ENCODE measurements at regions not wholly inside any gene's neighbourhood (a gene's known extent, or its start where the extent isn't known, plus 50 kb on each side); places are given as distances from the start of the nearest gene placed in this dataset.

GRCh38 chr6:22848121-22848520 is 278.8 kb downstream of the HDGFL1 start:
- H3K36me3 ChIP-seq: no peaks in the 10 kb centered on the region
- no peaks in the 10 kb centered on the region for H3K9me3 ChIP-seq
- no peak for TF ChIP-seq POLR2A (IDR thresholded peaks at IDR 0.05)
- no peak for TF ChIP-seq POLR2AphosphoS5 (IDR thresholded peaks at IDR 0.05)
- TF ChIP-seq EP300 (IDR thresholded peaks at IDR 0.05; ENCODE audit: low read depth): no peak
- TF ChIP-seq CTCF (IDR thresholded peaks at IDR 0.05): no peak
- intact Hi-C loops (cut with DNase I; ENCODE audit: low total_unique reads): no loop called here
- H3K27ac ChIP-seq: no peak overlapping the region
- WGBS, 2 donors (ENCODE audit: low coverage in 1 of 2): 56 to 89% methylated on average over 2 of the region's 2 CpGs
- no peaks in the 10 kb centered on the region for H3K27me3 ChIP-seq
- in situ Hi-C loops (cut with MboI; ENCODE audit: low pct_ligation_motif_present in 1 of 4, low pct_unique_long_range_greater_than_20kb in 1 of 4, low sequenced_read_pairs in 3 of 4): no loop called here
- DNase-seq: no peak
- no peaks in the 10 kb centered on the region for H3K4me1 ChIP-seq
- no peak overlapping the region for H3K4me3 ChIP-seq

- H3K4me3 ChIP-seq: no peak overlapping the region
- no peak for DNase-seq
- H3K27ac ChIP-seq: no peak overlapping the region
- no peaks in the 10 kb centered on the region for H3K27me3 ChIP-seq
- in situ Hi-C loops (cut with MboI; ENCODE audit: low pct_ligation_motif_present in 1 of 4, low pct_unique_long_range_greater_than_20kb in 1 of 4, low sequenced_read_pairs in 3 of 4) (no loop called here), intact Hi-C loops (cut with DNase I; ENCODE audit: low total_unique reads) (no loop called here)
- H3K36me3 ChIP-seq: no peaks in the 10 kb centered on the region
- H3K4me1 ChIP-seq: no peaks in the 10 kb centered on the region
- TF ChIP-seq EP300 (IDR thresholded peaks at IDR 0.05; ENCODE audit: low read depth) (no peak), CTCF (IDR thresholded peaks at IDR 0.05) (no peak), POLR2AphosphoS5 (IDR thresholded peaks at IDR 0.05) (no peak), POLR2A (IDR thresholded peaks at IDR 0.05) (no peak)
- H3K9me3 ChIP-seq: no peaks in the 10 kb centered on the region
Observed at GRCh38 chr6:22849921-22850320, 280.6 kb downstream of the HDGFL1 start.

GRCh38 chr6:22852101-22852500 is 282.7 kb downstream of the HDGFL1 start:
- no peaks in the 10 kb centered on the region for H3K9me3 ChIP-seq
- TF ChIP-seq POLR2AphosphoS5 (IDR thresholded peaks at IDR 0.05) (no peak), POLR2A (IDR thresholded peaks at IDR 0.05) (no peak), CTCF (IDR thresholded peaks at IDR 0.05) (no peak), EP300 (IDR thresholded peaks at IDR 0.05; ENCODE audit: low read depth) (no peak)
- H3K27ac ChIP-seq: no peak overlapping the region
- no peaks in the 10 kb centered on the region for H3K4me1 ChIP-seq
- H3K27me3 ChIP-seq: no peaks in the 10 kb centered on the region
- no peak for DNase-seq
- WGBS, 2 donors (ENCODE audit: low coverage in 1 of 2): 69 to 75% methylated on average over 4 of the region's 4 CpGs
- in situ Hi-C loops (cut with MboI; ENCODE audit: low pct_ligation_motif_present in 1 of 4, low pct_unique_long_range_greater_than_20kb in 1 of 4, low sequenced_read_pairs in 3 of 4): no loop called here
- intact Hi-C loops (cut with DNase I; ENCODE audit: low total_unique reads): no loop called here
- no peak overlapping the region for H3K4me3 ChIP-seq
- no peaks in the 10 kb centered on the region for H3K36me3 ChIP-seq

- DNase-seq: no peak
- intact Hi-C loops (cut with DNase I; ENCODE audit: low total_unique reads) (no loop called here), in situ Hi-C loops (cut with MboI; ENCODE audit: low pct_ligation_motif_present in 1 of 4, low pct_unique_long_range_greater_than_20kb in 1 of 4, low sequenced_read_pairs in 3 of 4) (no loop called here)
- TF ChIP-seq POLR2A (IDR thresholded peaks at IDR 0.05) (no peak), CTCF (IDR thresholded peaks at IDR 0.05) (no peak), POLR2AphosphoS5 (IDR thresholded peaks at IDR 0.05) (peak in 1 of 3 donors; percentile 15), EP300 (IDR thresholded peaks at IDR 0.05; ENCODE audit: low read depth) (no peak)
- 81 to 84% methylated on average over 4 of the region's 4 CpGs for WGBS, 2 donors (ENCODE audit: low coverage in 1 of 2)
- H3K4me3 ChIP-seq: no peak overlapping the region
- peak overlapping the region in 1 of 4 donors; percentile 39 for H3K27ac ChIP-seq
- no peaks in the 10 kb centered on the region for H3K9me3 ChIP-seq
- H3K4me1 ChIP-seq: peaks cover 0 to 8% (median 1%) of the 10 kb centered on the region in 4 donors
- no peaks in the 10 kb centered on the region for H3K36me3 ChIP-seq
- no peaks in the 10 kb centered on the region for H3K27me3 ChIP-seq
Observed at GRCh38 chr6:22873513-22874136, 304.3 kb downstream of the HDGFL1 start.

Measured in transverse colon (tissue), 4 donors.